ENCODE measurements at regions not wholly inside any gene's neighbourhood (a gene's known extent, or its start where the extent isn't known, plus 50 kb on each side); places are given as distances from the start of the nearest gene placed in this dataset.

DNA sequence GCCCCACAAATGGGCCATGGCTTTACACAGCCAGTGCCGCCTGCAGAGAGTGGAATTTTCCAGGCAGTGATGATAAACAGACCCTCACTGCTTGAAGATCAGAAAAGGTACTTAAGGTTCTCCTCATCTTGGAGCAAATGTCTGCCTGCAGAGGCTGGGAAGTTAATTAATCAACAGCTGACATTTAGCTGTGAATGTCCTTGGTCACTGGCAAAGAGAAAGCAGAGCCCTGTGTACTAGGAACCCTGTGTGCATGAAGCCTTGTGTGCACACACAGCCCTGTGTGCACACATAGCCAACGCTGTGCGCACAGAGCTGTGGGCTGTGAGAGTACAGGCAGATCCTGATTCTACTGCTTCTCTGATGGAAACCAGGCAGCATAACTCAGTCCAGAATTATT, 291.6 kb upstream of the MKI67 start:
- POLR2A ChIA-PET = no interaction called here
- no peak overlapping the region for H3K4me2 ChIP-seq
- CTCF ChIA-PET = no interaction called here

More for the DNA sequence above, 291.6 kb upstream of the MKI67 start:
- Histone ChIP-seq H3K4me3 (ENCODE audit: low read depth in 2 of 2, low read length in 1 of 2) (no peak overlapping the region), H3K9me3 (no peaks in the 10 kb centered on the region), H3K4me1 (ENCODE audit: control insufficient read depth in 1 of 2, insufficient read depth in 2 of 2, low read depth in 1 of 2, low read length in 1 of 2) (no peaks in the 10 kb centered on the region), H3K27me3 (ENCODE audit: insufficient read depth) (no peaks in the 10 kb centered on the region), H3K27ac (ENCODE audit: low read depth in 2 of 2, low read length in 1 of 2) (no peak overlapping the region), H3K9me2 (no peaks in the 10 kb centered on the region), H2AFZ (ENCODE audit: low read depth) (no peak overlapping the region), H3K79me2 (ENCODE audit: insufficient read depth) (no peaks in the 10 kb centered on the region), H3K36me3 (replicated peaks in 1 of 2; ENCODE audit: control insufficient read depth in 1 of 2, insufficient read depth in 2 of 2, low read length in 1 of 2) (no peaks in the 10 kb centered on the region), H3F3A (replicated peaks; ENCODE audit: insufficient read depth) (no peaks in the 10 kb centered on the region), H4K20me1 (ENCODE audit: insufficient read depth) (no peaks in the 10 kb centered on the region), H3K9ac (no peak overlapping the region)
- TF ChIP-seq RAD21 (IDR thresholded peaks at IDR 0.05; ENCODE audit: low read length) (no peak), JUND (IDR thresholded peaks at IDR 0.05) (no peak), GATA2 (CRISPR knock-in tag; IDR thresholded peaks at IDR 0.05) (no peak), EZH2phosphoT487 (IDR thresholded peaks at IDR 0.05; ENCODE audit: borderline replicate concordance, low read depth) (no peak), RCOR1 (IDR thresholded peaks at IDR 0.05; ENCODE audit: low read length) (no peak), MXI1 (IDR thresholded peaks at IDR 0.05; ENCODE audit: low read depth, low read length) (no peak), RFX5 (IDR thresholded peaks at IDR 0.05; ENCODE audit: low read length) (no peak), FOXJ3 (CRISPR knock-in tag; IDR thresholded peaks at IDR 0.05) (no peak), FOXM1 (IDR thresholded peaks at IDR 0.05; ENCODE audit: low read depth) (no peak), FOSL2 (IDR thresholded peaks at IDR 0.05; ENCODE audit: borderline replicate concordance, low read depth) (no peak), SIN3A (IDR thresholded peaks at IDR 0.05; ENCODE audit: borderline replicate concordance, low read depth, low read length) (no peak), CHD2 (IDR thresholded peaks at IDR 0.05; ENCODE audit: low read length, partially characterized antibody) (no peak), TCF12 (IDR thresholded peaks at IDR 0.05) (no peak), GABPA (IDR thresholded peaks at IDR 0.05; ENCODE audit: low read depth) (no peak), SMC3 (IDR thresholded peaks at IDR 0.05; ENCODE audit: low read depth, low read length) (no peak), MEF2A (IDR thresholded peaks at IDR 0.05; ENCODE audit: borderline replicate concordance, low read depth) (no peak)
- TF ChIP-seq, protein P1, sequence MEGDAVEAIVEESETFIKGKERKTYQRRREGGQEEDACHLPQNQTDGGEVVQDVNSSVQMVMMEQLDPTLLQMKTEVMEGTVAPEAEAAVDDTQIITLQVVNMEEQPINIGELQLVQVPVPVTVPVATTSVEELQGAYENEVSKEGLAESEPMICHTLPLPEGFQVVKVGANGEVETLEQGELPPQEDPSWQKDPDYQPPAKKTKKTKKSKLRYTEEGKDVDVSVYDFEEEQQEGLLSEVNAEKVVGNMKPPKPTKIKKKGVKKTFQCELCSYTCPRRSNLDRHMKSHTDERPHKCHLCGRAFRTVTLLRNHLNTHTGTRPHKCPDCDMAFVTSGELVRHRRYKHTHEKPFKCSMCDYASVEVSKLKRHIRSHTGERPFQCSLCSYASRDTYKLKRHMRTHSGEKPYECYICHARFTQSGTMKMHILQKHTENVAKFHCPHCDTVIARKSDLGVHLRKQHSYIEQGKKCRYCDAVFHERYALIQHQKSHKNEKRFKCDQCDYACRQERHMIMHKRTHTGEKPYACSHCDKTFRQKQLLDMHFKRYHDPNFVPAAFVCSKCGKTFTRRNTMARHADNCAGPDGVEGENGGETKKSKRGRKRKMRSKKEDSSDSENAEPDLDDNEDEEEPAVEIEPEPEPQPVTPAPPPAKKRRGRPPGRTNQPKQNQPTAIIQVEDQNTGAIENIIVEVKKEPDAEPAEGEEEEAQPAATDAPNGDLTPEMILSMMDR (IDR thresholded peaks at IDR 0.05) = no peak
- TF ChIP-seq, protein P2, sequence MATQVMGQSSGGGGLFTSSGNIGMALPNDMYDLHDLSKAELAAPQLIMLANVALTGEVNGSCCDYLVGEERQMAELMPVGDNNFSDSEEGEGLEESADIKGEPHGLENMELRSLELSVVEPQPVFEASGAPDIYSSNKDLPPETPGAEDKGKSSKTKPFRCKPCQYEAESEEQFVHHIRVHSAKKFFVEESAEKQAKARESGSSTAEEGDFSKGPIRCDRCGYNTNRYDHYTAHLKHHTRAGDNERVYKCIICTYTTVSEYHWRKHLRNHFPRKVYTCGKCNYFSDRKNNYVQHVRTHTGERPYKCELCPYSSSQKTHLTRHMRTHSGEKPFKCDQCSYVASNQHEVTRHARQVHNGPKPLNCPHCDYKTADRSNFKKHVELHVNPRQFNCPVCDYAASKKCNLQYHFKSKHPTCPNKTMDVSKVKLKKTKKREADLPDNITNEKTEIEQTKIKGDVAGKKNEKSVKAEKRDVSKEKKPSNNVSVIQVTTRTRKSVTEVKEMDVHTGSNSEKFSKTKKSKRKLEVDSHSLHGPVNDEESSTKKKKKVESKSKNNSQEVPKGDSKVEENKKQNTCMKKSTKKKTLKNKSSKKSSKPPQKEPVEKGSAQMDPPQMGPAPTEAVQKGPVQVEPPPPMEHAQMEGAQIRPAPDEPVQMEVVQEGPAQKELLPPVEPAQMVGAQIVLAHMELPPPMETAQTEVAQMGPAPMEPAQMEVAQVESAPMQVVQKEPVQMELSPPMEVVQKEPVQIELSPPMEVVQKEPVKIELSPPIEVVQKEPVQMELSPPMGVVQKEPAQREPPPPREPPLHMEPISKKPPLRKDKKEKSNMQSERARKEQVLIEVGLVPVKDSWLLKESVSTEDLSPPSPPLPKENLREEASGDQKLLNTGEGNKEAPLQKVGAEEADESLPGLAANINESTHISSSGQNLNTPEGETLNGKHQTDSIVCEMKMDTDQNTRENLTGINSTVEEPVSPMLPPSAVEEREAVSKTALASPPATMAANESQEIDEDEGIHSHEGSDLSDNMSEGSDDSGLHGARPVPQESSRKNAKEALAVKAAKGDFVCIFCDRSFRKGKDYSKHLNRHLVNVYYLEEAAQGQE (IDR thresholded peaks at IDR 0.05; ENCODE audit: low read depth, low read length) = no peak
- TF ChIP-seq, protein P3, sequence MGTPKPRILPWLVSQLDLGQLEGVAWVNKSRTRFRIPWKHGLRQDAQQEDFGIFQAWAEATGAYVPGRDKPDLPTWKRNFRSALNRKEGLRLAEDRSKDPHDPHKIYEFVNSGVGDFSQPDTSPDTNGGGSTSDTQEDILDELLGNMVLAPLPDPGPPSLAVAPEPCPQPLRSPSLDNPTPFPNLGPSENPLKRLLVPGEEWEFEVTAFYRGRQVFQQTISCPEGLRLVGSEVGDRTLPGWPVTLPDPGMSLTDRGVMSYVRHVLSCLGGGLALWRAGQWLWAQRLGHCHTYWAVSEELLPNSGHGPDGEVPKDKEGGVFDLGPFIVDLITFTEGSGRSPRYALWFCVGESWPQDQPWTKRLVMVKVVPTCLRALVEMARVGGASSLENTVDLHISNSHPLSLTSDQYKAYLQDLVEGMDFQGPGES (IDR thresholded peaks at IDR 0.05; ENCODE audit: low read depth, low read length) = no peak
- TF ChIP-seq, protein P4, sequence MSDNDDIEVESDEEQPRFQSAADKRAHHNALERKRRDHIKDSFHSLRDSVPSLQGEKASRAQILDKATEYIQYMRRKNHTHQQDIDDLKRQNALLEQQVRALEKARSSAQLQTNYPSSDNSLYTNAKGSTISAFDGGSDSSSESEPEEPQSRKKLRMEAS (IDR thresholded peaks at IDR 0.05; ENCODE audit: low read depth) = no peak
- no peak for DNase-seq
- WGBS (ENCODE audit: low lambda C conversion rate) = 66% methylated on average over 3 of the region's 3 CpGs
